ENCODE measurements at regions not wholly inside any gene's neighbourhood (a gene's known extent, or its start where the extent isn't known, plus 50 kb on each side); places are given as distances from the start of the nearest gene placed in this dataset.

- Mint-ChIP-seq H3K36me3 (ENCODE audit: low read depth, unreplicated experiment) (no peaks in the 10 kb centered on the region), H3K4me3 (ENCODE audit: unreplicated experiment) (no peak overlapping the region), H3K27me3 (ENCODE audit: low read depth, unreplicated experiment) (peaks cover 2% of the 10 kb centered on the region), H3K27ac (ENCODE audit: unreplicated experiment) (no peak overlapping the region), H3K9me3 (ENCODE audit: unreplicated experiment) (peaks cover 2% of the 10 kb centered on the region), H3K4me1 (ENCODE audit: low read depth, unreplicated experiment) (peaks cover 3% of the 10 kb centered on the region)
- Histone ChIP-seq H2AFZ (ENCODE audit: low read depth, low read length) (no peak overlapping the region), H4K20me1 (ENCODE audit: insufficient read depth, low read length) (no peaks in the 10 kb centered on the region), H3K27me3 (ENCODE audit: insufficient read depth, low read length) (no peaks in the 10 kb centered on the region), H3K4me1 (ENCODE audit: insufficient read depth, low read length) (peaks cover 10% of the 10 kb centered on the region), H3K27ac (ENCODE audit: low read depth, low read length) (no peak overlapping the region), H3K79me2 (ENCODE audit: insufficient read depth, low read length) (no peaks in the 10 kb centered on the region), H3K9me3 (ENCODE audit: insufficient read depth, low read depth, low read length) (no peaks in the 10 kb centered on the region), H3K4me2 (ENCODE audit: low read length) (peak overlapping the region; percentile 41), H3K36me3 (ENCODE audit: insufficient read depth, low read length) (no peaks in the 10 kb centered on the region), H3K9ac (ENCODE audit: low read length) (no peak overlapping the region), H3K4me3 (ENCODE audit: insufficient read depth, low read depth, low read length) (no peak overlapping the region)
- FAIRE-seq: no peak
- peak; percentile 20 for DNase-seq (ENCODE audit: low read depth)
- TF ChIP-seq CTCF (IDR thresholded peaks at IDR 0.05; ENCODE audit: insufficient read depth, low read depth, low read length) (no peak), EZH2 (IDR thresholded peaks at IDR 0.05; ENCODE audit: insufficient read depth, low read length) (no peak)
Observed at GRCh38 chr13:40438999-40439797, 227.2 kb downstream of the FOXO1 start.

DNA sequence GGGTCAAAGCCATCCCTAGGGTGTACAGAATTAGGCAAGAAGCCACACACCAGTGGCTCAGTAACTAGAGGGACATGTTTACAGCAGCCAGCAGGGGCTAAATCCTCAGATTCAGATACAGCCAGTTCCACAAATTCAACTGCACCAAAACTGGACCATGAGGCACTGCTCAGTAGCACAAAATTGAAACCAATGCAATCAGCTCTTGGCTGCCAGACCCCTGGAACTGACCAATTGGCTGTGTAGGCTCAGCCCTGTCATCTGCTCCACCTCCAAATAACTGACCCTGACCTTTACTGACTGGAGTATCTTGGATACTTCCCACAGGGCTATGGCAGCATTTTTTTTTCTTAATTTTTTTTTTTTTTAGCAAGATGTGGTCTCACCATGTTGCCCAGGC lies 226.5 kb downstream of the FOXO1 start:
- H4K20me1 ChIP-seq (ENCODE audit: insufficient read depth, low read length): no peaks in the 10 kb centered on the region
- no peak overlapping the region for H3K4me2 ChIP-seq (ENCODE audit: low read length)
- H2AFZ ChIP-seq (ENCODE audit: low read depth, low read length): no peak overlapping the region
- H3K36me3 ChIP-seq (ENCODE audit: insufficient read depth, low read length): no peaks in the 10 kb centered on the region
- H3K4me1 ChIP-seq (ENCODE audit: insufficient read depth, low read length): peaks cover 10% of the 10 kb centered on the region
- Mint-ChIP-seq H3K27ac (ENCODE audit: unreplicated experiment) (no peak overlapping the region), H3K9me3 (ENCODE audit: unreplicated experiment) (peaks cover 2% of the 10 kb centered on the region), H3K36me3 (ENCODE audit: low read depth, unreplicated experiment) (no peaks in the 10 kb centered on the region), H3K4me3 (ENCODE audit: unreplicated experiment) (no peak overlapping the region), H3K4me1 (ENCODE audit: low read depth, unreplicated experiment) (peaks cover 3% of the 10 kb centered on the region), H3K27me3 (ENCODE audit: low read depth, unreplicated experiment) (peaks cover 2% of the 10 kb centered on the region)
- no peaks in the 10 kb centered on the region for H3K27me3 ChIP-seq (ENCODE audit: insufficient read depth, low read length)
- FAIRE-seq (no peak), DNase-seq (ENCODE audit: low read depth) (no peak)
- H3K27ac ChIP-seq (ENCODE audit: low read depth, low read length): no peak overlapping the region
- no peak overlapping the region for H3K9ac ChIP-seq (ENCODE audit: low read length)
- TF ChIP-seq CTCF (IDR thresholded peaks at IDR 0.05; ENCODE audit: insufficient read depth, low read depth, low read length) (no peak), EZH2 (IDR thresholded peaks at IDR 0.05; ENCODE audit: insufficient read depth, low read length) (no peak)
- no peaks in the 10 kb centered on the region for H3K9me3 ChIP-seq (ENCODE audit: insufficient read depth, low read depth, low read length)
- H3K79me2 ChIP-seq (ENCODE audit: insufficient read depth, low read length): no peaks in the 10 kb centered on the region
- no peak overlapping the region for H3K4me3 ChIP-seq (ENCODE audit: insufficient read depth, low read depth, low read length)

All from astrocyte (in vitro differentiated cells and primary cell).